MM.1S (cell line): ENCODE measurements at regions not wholly inside any gene's neighbourhood (a gene's known extent, or its start where the extent isn't known, plus 50 kb on each side); places are given as distances from the start of the nearest gene placed in this dataset.

Experiments used
- DNase-seq: peaks from one replicate; pipeline ENCODE4 v3.0.0-alpha.2; 2015
- H2AFZ ChIP-seq: fragments of 300-600 bp; sonication (generic); 2 replicates; pipeline ENCODE4 v1.6.0; 2016; ENCODE audit warnings: antibody characterized with exemption, low read length
- H3F3A ChIP-seq: fragments of 300-600 bp; sonication (generic); 2 replicates; pipeline ENCODE4 v1.6.1; 2016; ENCODE audit warnings: mild to moderate bottlenecking, antibody characterized with exemption, low read length, moderate library complexity, mixed read lengths; ENCODE audit not compliant: insufficient read depth
- H3K27ac ChIP-seq: fragments of 300-600 bp; sonication (generic); 2 replicates; pipeline ENCODE4 v1.5.1; 2016; ENCODE audit warnings: mild to moderate bottlenecking, low read length
- H3K27me3 ChIP-seq: fragments of 300-600 bp; sonication (generic); replicated peaks from 2 replicates; pipeline ENCODE4 v1.6.0; 2016; ENCODE audit warnings: low read length; ENCODE audit not compliant: insufficient read depth
- H3K36me3 ChIP-seq: fragments of 300-600 bp; sonication (generic); replicated peaks from 2 replicates; pipeline ENCODE4 v1.6.1; 2016; ENCODE audit warnings: mild to moderate bottlenecking, low read length, mixed read lengths; ENCODE audit not compliant: insufficient read depth
- H3K4me1 ChIP-seq: fragments of 300-600 bp; sonication (generic); 2 replicates; pipeline ENCODE4 v1.6.1; 2016; ENCODE audit warnings: low read length, mixed read lengths
- H3K4me2 ChIP-seq: fragments of 300-600 bp; sonication (generic); 2 replicates; pipeline ENCODE4 v1.6.0; 2016; ENCODE audit warnings: low read depth, low read length
- H3K4me3 ChIP-seq: fragments of 300-600 bp; sonication (generic); 2 replicates; pipeline ENCODE4 v1.5.1; 2016; ENCODE audit warnings: low read length, mixed read lengths
- H3K79me2 ChIP-seq: fragments of 300-600 bp; sonication (generic); 2 replicates; pipeline ENCODE4 v1.6.1; 2016; ENCODE audit warnings: mixed run types, low read length, mixed read lengths
- H3K9ac ChIP-seq: fragments of 300-600 bp; sonication (generic); 2 replicates; pipeline ENCODE4 v1.6.1; 2016; ENCODE audit warnings: low read length, mixed read lengths
- H3K9me2 ChIP-seq: fragments of 300-600 bp; sonication (generic); replicated peaks from 2 replicates; pipeline ENCODE4 v1.6.1; 2016; ENCODE audit warnings: mild to moderate bottlenecking, low read length, mixed read lengths; ENCODE audit not compliant: insufficient read depth
- H3K9me3 ChIP-seq: fragments of 300-600 bp; sonication (generic); replicated peaks from 2 replicates; pipeline ENCODE4 v1.6.1; 2016; ENCODE audit warnings: mild to moderate bottlenecking, low read length, mixed read lengths; ENCODE audit not compliant: insufficient read depth
- H4K20me1 ChIP-seq: fragments of 300-600 bp; sonication (generic); 2 replicates; pipeline ENCODE4 v1.6.1; 2016; ENCODE audit warnings: mild to moderate bottlenecking, low read length, moderate library complexity, mixed read lengths; ENCODE audit not compliant: insufficient read depth
- CTCF ChIP-seq: fragments of 300-600 bp; sonication (generic); IDR thresholded peaks from 2 replicates; pipeline ENCODE4 v1.5.1; 2016; ENCODE audit warnings: antibody characterized with exemption, low read length, mixed read lengths
- EZH2phosphoT487 ChIP-seq: fragments of 300-600 bp; sonication (generic); IDR thresholded peaks from 2 replicates; pipeline ENCODE4 v1.6.1; 2018; ENCODE audit warnings: antibody characterized with exemption, low read length

GRCh38 chr7:4631380-4632179 lies 50.5 kb upstream of the FOXK1 start:
- Histone ChIP-seq H3K4me2 (peak overlapping the region; percentile 26; the same call in 1 of the 2 replicates), H3K9ac (no peak overlapping the region), H3K4me3 (no peak overlapping the region), H3K27me3 (no peaks in the 10 kb centered on the region), H4K20me1 (no peaks in the 10 kb centered on the region), H3K27ac (no peak overlapping the region), H3K79me2 (no peaks in the 10 kb centered on the region), H3K4me1 (no peaks in the 10 kb centered on the region), H3K9me2 (no peaks in the 10 kb centered on the region), H3F3A (no peaks in the 10 kb centered on the region), H3K9me3 (no peaks in the 10 kb centered on the region), H2AFZ (peak overlapping the region; percentile 43), H3K36me3 (no peaks in the 10 kb centered on the region)
- DNase-seq, result no peak
- TF ChIP-seq CTCF, result peak; percentile 37
- no peak for TF ChIP-seq EZH2phosphoT487
